DMS153 treated with DMSO at 0.1 percent for 48 hours (cell line): ENCODE measurements at regions not wholly inside any gene's neighbourhood (a gene's known extent, or its start where the extent isn't known, plus 50 kb on each side); places are given as distances from the start of the nearest gene placed in this dataset.

Experiments
- DNase-seq: peaks from one replicate; lab custom pipeline; 2025; ENCODE audit not compliant: unreplicated experiment; lab: John Stamatoyannopoulos, UW

- no peak for DNase-seq
Observed at GRCh38 chr9:79001012-79001411, 570.8 kb upstream of the TLE4 start.

GRCh38 chr9:79003514-79003913 lies 568.3 kb upstream of the TLE4 start:
- DNase-seq = no peak

- no peak for DNase-seq
Observed at GRCh38 chr9:79004032-79004431, 567.7 kb upstream of the TLE4 start.

- no peak for DNase-seq
Observed at GRCh38 chr9:79006546-79006945, 565.2 kb upstream of the TLE4 start.

GRCh38 chr9:79007701-79008483 lies 563.9 kb upstream of the TLE4 start:
- no peak for DNase-seq

- DNase-seq = no peak
Observed at GRCh38 chr9:79008916-79009315, 562.8 kb upstream of the TLE4 start.

GRCh38 chr9:79011461-79011860 lies 560.3 kb upstream of the TLE4 start:
- DNase-seq = no peak

GRCh38 chr9:79012561-79012960 lies 559.2 kb upstream of the TLE4 start:
- DNase-seq = no peak

GRCh38 chr9:79013715-79014610 lies 557.8 kb upstream of the TLE4 start:
- no peak for DNase-seq

- no peak for DNase-seq
Observed at GRCh38 chr9:79014929-79015699, 556.7 kb upstream of the TLE4 start.

GRCh38 chr9:79015951-79016350 lies 555.8 kb upstream of the TLE4 start:
- no peak for DNase-seq

- DNase-seq = peak; percentile 88
Observed at GRCh38 chr9:79020276-79020675, 551.5 kb upstream of the TLE4 start.

GRCh38 chr9:79021084-79021483 lies 550.7 kb upstream of the TLE4 start:
- DNase-seq = no peak

GRCh38 chr9:79023134-79023580 lies 548.6 kb upstream of the TLE4 start:
- no peak for DNase-seq

- no peak for DNase-seq
Observed at GRCh38 chr9:79026316-79026715, 545.4 kb upstream of the TLE4 start.

- no peak for DNase-seq
Observed at GRCh38 chr9:79028101-79028500, 543.7 kb upstream of the TLE4 start.

- DNase-seq = no peak
Observed at GRCh38 chr9:79034583-79034982, 537.2 kb upstream of the TLE4 start.

GRCh38 chr9:79037338-79037737 lies 534.4 kb upstream of the TLE4 start:
- no peak for DNase-seq

GRCh38 chr9:79040671-79041070 lies 531.1 kb upstream of the TLE4 start:
- DNase-seq = no peak

- DNase-seq = no peak
Observed at GRCh38 chr9:79041266-79041665, 530.5 kb upstream of the TLE4 start.

GRCh38 chr9:79043916-79044315 lies 527.8 kb upstream of the TLE4 start:
- no peak for DNase-seq
